CD14-positive monocyte (primary cell): ENCODE measurements at regions not wholly inside any gene's neighbourhood (a gene's known extent, or its start where the extent isn't known, plus 50 kb on each side); places are given as distances from the start of the nearest gene placed in this dataset.

ENCODE experiments used
- DNase-seq, 3 donors: peaks; one replicate each; pipeline ENCODE4 v3.0.0-alpha.2; 2011 to 2022
- H2AFZ ChIP-seq: 2 replicates; pipeline ENCODE4 v1.6.0; 2012; ENCODE audit warnings: mild to moderate bottlenecking, low read depth, low read length, inconsistent platforms; ENCODE audit not compliant: insufficient read depth, poor library complexity, severe bottlenecking
- H3K27ac ChIP-seq, 2 donors: 1 replicate in 1 of 2; 2 replicates in 1 of 2; pipeline ENCODE4 v1.5.1; 2012 to 2013; ENCODE audit warnings: low read length in 2 of 2, control low read depth in 1 of 2, inconsistent platforms in 1 of 2, low read depth in 1 of 2, mild to moderate bottlenecking in 1 of 2
- H3K27me3 ChIP-seq, 2 donors: one replicate each; pipeline versions ENCODE4 v1.6.0 to v1.6.1; 2011 to 2013; ENCODE audit warnings: low read length in 2 of 2; ENCODE audit not compliant: control insufficient read depth in 2 of 2, insufficient read depth in 2 of 2
- H3K36me3 ChIP-seq, 2 donors: replicated peaks in 1 of 2; 1 replicate in 1 of 2; 2 replicates in 1 of 2; pipeline versions ENCODE4 v1.5.1 to v1.6.1; 2012 to 2013; ENCODE audit warnings: low read length in 2 of 2, control low read depth in 1 of 2, inconsistent platforms in 1 of 2, mild to moderate bottlenecking in 1 of 2; ENCODE audit not compliant: insufficient read depth in 2 of 2, control insufficient read depth in 1 of 2
- H3K4me1 ChIP-seq, 2 donors: 1 replicate in 1 of 2; 2 replicates in 1 of 2; pipeline versions ENCODE4 v1.5.1 to v1.6.1; 2012 to 2013; ENCODE audit warnings: low read length in 2 of 2, control low read depth in 1 of 2, inconsistent platforms in 1 of 2, mild to moderate bottlenecking in 1 of 2, moderate library complexity in 1 of 2; ENCODE audit not compliant: insufficient read depth in 2 of 2, control insufficient read depth in 1 of 2
- H3K4me2 ChIP-seq: replicated peaks from 2 replicates; pipeline ENCODE3; 2012; ENCODE audit warnings: low read length, moderate library complexity, mild to moderate bottlenecking; ENCODE audit not compliant: poor library complexity, severe bottlenecking; ENCODE audit errors: extremely low read depth
- H3K4me3 ChIP-seq, 3 experiments: fragments of 200-600 bp in 1 of 3; sonication (generic) in 1 of 3; replicated peaks in 1 of 3; 1 replicate in 2 of 3; 2 replicates in 1 of 3; pipeline ENCODE4 v1.5.1; 2011 to 2013; ENCODE audit warnings: low read length in 3 of 3, mild to moderate bottlenecking in 3 of 3, control low read depth in 2 of 3, low read depth in 2 of 3, inconsistent platforms in 1 of 3, moderate library complexity in 1 of 3
- H3K79me2 ChIP-seq: 2 replicates; pipeline ENCODE4 v1.6.0; 2012; ENCODE audit warnings: mild to moderate bottlenecking, control low read depth, inconsistent platforms, low read length, moderate library complexity; ENCODE audit not compliant: insufficient read depth
- H3K9ac ChIP-seq: 2 replicates; pipeline ENCODE4 v1.6.0; 2017; ENCODE audit warnings: low read length, mild to moderate bottlenecking; ENCODE audit not compliant: insufficient read depth, poor library complexity, severe bottlenecking
- H3K9me3 ChIP-seq, 2 donors: replicated peaks in 1 of 2; 1 replicate in 1 of 2; 2 replicates in 1 of 2; pipeline versions ENCODE4 v1.5.1 to v1.6.1; 2012 to 2013; ENCODE audit warnings: low read length in 2 of 2, control low read depth in 1 of 2; ENCODE audit not compliant: control insufficient read depth in 1 of 2, insufficient read depth in 1 of 2
- H4K20me1 ChIP-seq: 2 replicates; pipeline ENCODE4 v1.6.0; 2012; ENCODE audit warnings: mild to moderate bottlenecking, low read length, control low read depth, moderate library complexity; ENCODE audit not compliant: insufficient read depth
- H3K27ac Mint-ChIP-seq, 7 donors: one replicate each; pipeline ENCODE4 v1.8.0; 2020; ENCODE audit warnings: mild to moderate bottlenecking in 7 of 7, mixed read lengths in 7 of 7, moderate library complexity in 6 of 7, inconsistent platforms in 2 of 7
- H3K27me3 Mint-ChIP-seq, 3 donors: one replicate each; pipeline ENCODE4 v1.8.0; 2021 to 2022; ENCODE audit warnings: low read depth in 3 of 3, mild to moderate bottlenecking in 3 of 3, mixed read lengths in 3 of 3, moderate library complexity in 3 of 3, inconsistent platforms in 1 of 3
- H3K36me3 Mint-ChIP-seq, 2 donors: one replicate each; pipeline ENCODE4 v1.8.0; 2020; ENCODE audit warnings: mixed read lengths in 2 of 2, inconsistent platforms in 1 of 2, mild to moderate bottlenecking in 1 of 2
- H3K4me1 Mint-ChIP-seq: one replicate; pipeline ENCODE4 v1.8.0; 2020; ENCODE audit warnings: mild to moderate bottlenecking, mixed read lengths
- H3K4me3 Mint-ChIP-seq, 2 donors: one replicate each; pipeline ENCODE4 v1.8.0; 2020; ENCODE audit warnings: mild to moderate bottlenecking in 2 of 2, mixed read lengths in 2 of 2, moderate library complexity in 1 of 2
- H3K9me3 Mint-ChIP-seq, 7 donors: one replicate each; pipeline ENCODE4 v1.8.0; 2020 to 2022; ENCODE audit warnings: mixed read lengths in 7 of 7, mild to moderate bottlenecking in 6 of 7, moderate library complexity in 6 of 7, inconsistent platforms in 2 of 7
- WGBS: methylation state at CpG from one replicate; pipeline ENCODE4 v1.1.5; 2013; ENCODE audit warnings: missing lambda C conversion rate; ENCODE audit not compliant: insufficient coverage; 5-methylcytosine and 5-hydroxymethylcytosine counted together
- intact Hi-C, 2 donors: fragments of 100-400 bp; cut with micrococcal nuclease; formaldehyde crosslinking; loops; one replicate each; pipeline versions ENCODE4 v1.15.0 to v1.15.1; 2023
- TF ChIP-seq, protein P1 (sequence below): fragments of 200-600 bp; IDR thresholded peaks from one replicate; pipeline ENCODE4 v1.8.0; 2022; ENCODE audit warnings: antibody characterized with exemption, mild to moderate bottlenecking

DNA sequence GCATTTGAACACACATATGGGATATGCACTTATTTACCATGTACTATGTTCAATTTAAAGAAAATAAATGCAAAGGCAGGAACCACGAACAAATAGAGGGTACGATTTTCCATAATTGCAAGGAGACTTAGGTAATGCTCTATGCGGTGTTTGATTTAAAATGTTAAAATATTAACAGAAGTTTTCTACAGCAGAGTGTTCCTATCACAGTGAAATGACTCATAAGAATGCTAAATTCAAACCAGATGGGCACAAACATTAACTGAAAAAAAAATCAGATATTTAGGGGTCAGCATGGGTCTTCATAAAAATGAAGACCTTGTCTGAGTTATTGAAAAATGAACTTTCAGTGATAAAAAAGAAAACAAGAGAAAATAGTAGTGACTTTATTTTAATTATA is 65.4 kb downstream of the LLPH start:
- H3K4me3 Mint-ChIP-seq = no peak overlapping the region
- Histone ChIP-seq H3K27me3 (peaks cover 0 to 5% of the 10 kb centered on the region in 2 donors), H3K36me3 (no peaks in the 10 kb centered on the region), H3K9ac (no peak overlapping the region), H3K4me1 (peaks cover 4 to 7% of the 10 kb centered on the region in 2 donors), H3K27ac (no peak overlapping the region), H3K4me3 (no peak overlapping the region), H4K20me1 (no peaks in the 10 kb centered on the region), H2AFZ (no peak overlapping the region), H3K9me3 (no peaks in the 10 kb centered on the region), H3K79me2 (no peaks in the 10 kb centered on the region), H3K4me2 (no peak overlapping the region)
- intact Hi-C loops = no loop called here
- peaks cover 0 to 8% (median 0%) of the 10 kb centered on the region in 7 donors for H3K9me3 Mint-ChIP-seq
- WGBS = 93% methylated on average over 3 of the region's 3 CpGs
- peaks cover 4 to 11% (median 6%) of the 10 kb centered on the region in 3 donors for H3K27me3 Mint-ChIP-seq
- DNase-seq = no peak
- no peaks in the 10 kb centered on the region for H3K36me3 Mint-ChIP-seq
- H3K4me1 Mint-ChIP-seq = peaks cover 11% of the 10 kb centered on the region
- no peak overlapping the region for H3K27ac Mint-ChIP-seq
- TF ChIP-seq, protein P1, sequence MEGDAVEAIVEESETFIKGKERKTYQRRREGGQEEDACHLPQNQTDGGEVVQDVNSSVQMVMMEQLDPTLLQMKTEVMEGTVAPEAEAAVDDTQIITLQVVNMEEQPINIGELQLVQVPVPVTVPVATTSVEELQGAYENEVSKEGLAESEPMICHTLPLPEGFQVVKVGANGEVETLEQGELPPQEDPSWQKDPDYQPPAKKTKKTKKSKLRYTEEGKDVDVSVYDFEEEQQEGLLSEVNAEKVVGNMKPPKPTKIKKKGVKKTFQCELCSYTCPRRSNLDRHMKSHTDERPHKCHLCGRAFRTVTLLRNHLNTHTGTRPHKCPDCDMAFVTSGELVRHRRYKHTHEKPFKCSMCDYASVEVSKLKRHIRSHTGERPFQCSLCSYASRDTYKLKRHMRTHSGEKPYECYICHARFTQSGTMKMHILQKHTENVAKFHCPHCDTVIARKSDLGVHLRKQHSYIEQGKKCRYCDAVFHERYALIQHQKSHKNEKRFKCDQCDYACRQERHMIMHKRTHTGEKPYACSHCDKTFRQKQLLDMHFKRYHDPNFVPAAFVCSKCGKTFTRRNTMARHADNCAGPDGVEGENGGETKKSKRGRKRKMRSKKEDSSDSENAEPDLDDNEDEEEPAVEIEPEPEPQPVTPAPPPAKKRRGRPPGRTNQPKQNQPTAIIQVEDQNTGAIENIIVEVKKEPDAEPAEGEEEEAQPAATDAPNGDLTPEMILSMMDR = no peak

DNA sequence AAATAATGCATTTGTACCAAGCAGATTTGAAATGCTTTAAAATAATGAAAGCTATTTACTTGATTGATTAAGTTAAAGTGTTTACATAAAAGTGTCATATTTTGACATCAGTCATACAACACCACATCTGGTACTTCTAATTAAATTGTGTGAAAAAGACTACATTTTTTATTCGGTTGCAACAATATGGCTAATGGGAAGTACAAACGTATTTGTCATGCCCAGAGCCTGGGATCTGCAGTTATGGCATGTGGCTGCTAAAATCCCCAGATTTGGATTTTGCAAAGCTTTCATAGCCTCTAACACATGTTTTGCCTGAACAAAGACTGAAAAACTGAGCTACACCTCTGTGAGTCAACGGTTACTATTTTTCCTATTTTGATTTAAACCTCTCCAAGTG is 66.6 kb downstream of the LLPH start:
- H3K27ac ChIP-seq = no peak overlapping the region
- no peak overlapping the region for H3K27ac Mint-ChIP-seq
- H3K4me3 Mint-ChIP-seq = no peak overlapping the region
- H3K36me3 Mint-ChIP-seq = no peaks in the 10 kb centered on the region
- peaks cover 4 to 7% of the 10 kb centered on the region in 2 donors for H3K4me1 ChIP-seq
- 91% methylated on average over 1 of the region's 3 CpGs for WGBS
- H3K9me3 Mint-ChIP-seq = peaks cover 0 to 5% (median 0%) of the 10 kb centered on the region in 7 donors
- H3K36me3 ChIP-seq = no peaks in the 10 kb centered on the region
- H3K9ac ChIP-seq = no peak overlapping the region
- H3K9me3 ChIP-seq = no peaks in the 10 kb centered on the region
- intact Hi-C loops = no loop called here
- no peak overlapping the region for H3K4me3 ChIP-seq
- no peaks in the 10 kb centered on the region for H4K20me1 ChIP-seq
- H3K4me1 Mint-ChIP-seq = peaks cover 11% of the 10 kb centered on the region
- H2AFZ ChIP-seq = no peak overlapping the region
- no peak overlapping the region for H3K4me2 ChIP-seq
- DNase-seq = no peak
- H3K27me3 ChIP-seq = peaks cover 0 to 5% of the 10 kb centered on the region in 2 donors
- peaks cover 4 to 11% (median 6%) of the 10 kb centered on the region in 3 donors for H3K27me3 Mint-ChIP-seq
- TF ChIP-seq, protein P1 = no peak
- no peaks in the 10 kb centered on the region for H3K79me2 ChIP-seq
